PC-9 (cell line): ENCODE measurements at regions not wholly inside any gene's neighbourhood (a gene's known extent, or its start where the extent isn't known, plus 50 kb on each side); places are given as distances from the start of the nearest gene placed in this dataset.

Source experiments
- BruUV-seq: library from RNA; stranded (reverse); fragments of 400-500 nt; replicated peaks from 2 replicates; lab custom pipeline; 2021; lab: Mats Ljungman, UMichigan
- CTCF ChIA-PET: fragments of 300-600 bp; sonication (Branson Sonifier 250); formaldehyde crosslinking; loops from one replicate; lab custom pipeline; 2022; ENCODE audit warnings: antibody characterized with exemption; lab: Charles Lee
- POLR2A ChIA-PET: fragments of 300-600 bp; sonication (Branson Sonifier 250); formaldehyde crosslinking; loops from one replicate; lab custom pipeline; 2022; ENCODE audit warnings: antibody characterized with exemption; ENCODE audit not compliant: unreplicated experiment; lab: Charles Lee
- DNase-seq, 2 experiments: peaks; one replicate each; pipeline versions ENCODE4 v3.0.0 to v3.0.0-alpha.2; 2015 to 2022; ENCODE audit warnings: mixed read lengths in 1 of 2
- H2AFZ ChIP-seq: fragments of 200-600 bp; sonication (generic); 2 replicates; pipeline ENCODE4 v1.8.1; 2017; ENCODE audit warnings: antibody characterized with exemption
- H3F3A ChIP-seq: fragments of 200-600 bp; sonication (generic); 2 replicates; pipeline ENCODE4 v1.8.1; 2017; ENCODE audit warnings: antibody characterized with exemption, mild to moderate bottlenecking, low read depth; ENCODE audit not compliant: insufficient read depth
- H3K27ac ChIP-seq: fragments of 200-600 bp; sonication (generic); 2 replicates; pipeline ENCODE4 v1.6.1; 2016; ENCODE audit warnings: mixed run types
- H3K27me3 ChIP-seq: fragments of 200-600 bp; sonication (generic); 2 replicates; pipeline ENCODE4 v1.6.1; 2016; ENCODE audit warnings: low read depth, mixed run types; ENCODE audit not compliant: insufficient read depth
- H3K36me3 ChIP-seq: fragments of 200-600 bp; sonication (generic); 2 replicates; pipeline ENCODE4 v1.6.1; 2016; ENCODE audit warnings: low read depth, mixed run types
- H3K4me1 ChIP-seq: fragments of 200-600 bp; sonication (generic); replicated peaks from 2 replicates; pipeline ENCODE4 v1.6.1; 2016; ENCODE audit warnings: mixed run types; ENCODE audit not compliant: insufficient read depth
- H3K4me2 ChIP-seq: fragments of 200-600 bp; sonication (generic); 2 replicates; pipeline ENCODE4 v1.6.1; 2017; ENCODE audit warnings: mixed run types
- H3K4me3 ChIP-seq: fragments of 200-600 bp; sonication (generic); 2 replicates; pipeline ENCODE4 v1.6.1; 2016; ENCODE audit warnings: mixed run types
- H3K79me2 ChIP-seq: fragments of 200-600 bp; sonication (generic); 2 replicates; pipeline ENCODE4 v1.6.1; 2017; ENCODE audit warnings: low read depth, mixed run types
- H3K9me2 ChIP-seq: fragments of 200-600 bp; sonication (generic); 2 replicates; pipeline ENCODE4 v1.8.1; 2017; ENCODE audit warnings: mild to moderate bottlenecking; ENCODE audit not compliant: insufficient read depth
- H3K9me3 ChIP-seq: fragments of 200-600 bp; sonication (generic); 2 replicates; pipeline ENCODE4 v1.8.1; 2016; ENCODE audit warnings: low read depth; ENCODE audit not compliant: insufficient read depth
- H4K20me1 ChIP-seq: fragments of 200-600 bp; sonication (generic); 2 replicates; pipeline ENCODE4 v1.8.1; 2017; ENCODE audit not compliant: insufficient read depth
- EZH2 ChIP-seq: fragments of 200-600 bp; sonication (generic); IDR thresholded peaks from 2 replicates; pipeline ENCODE4 v1.8.0; 2017; ENCODE audit warnings: antibody characterized with exemption, low read depth
- intact Hi-C: fragments of 100-400 bp; cut with micrococcal nuclease; formaldehyde crosslinking; loops from one replicate; pipeline ENCODE4 v1.10.0; 2022; ENCODE audit not compliant: unreplicated experiment
- TF ChIP-seq, protein P1 (sequence below): fragments of 200-600 bp; sonication (generic); conservative IDR thresholded peaks from 2 replicates; pipeline ENCODE4 v1.6.1; 2017; ENCODE audit warnings: mixed run types, antibody characterized with exemption, mild to moderate bottlenecking, moderate library complexity

DNA sequence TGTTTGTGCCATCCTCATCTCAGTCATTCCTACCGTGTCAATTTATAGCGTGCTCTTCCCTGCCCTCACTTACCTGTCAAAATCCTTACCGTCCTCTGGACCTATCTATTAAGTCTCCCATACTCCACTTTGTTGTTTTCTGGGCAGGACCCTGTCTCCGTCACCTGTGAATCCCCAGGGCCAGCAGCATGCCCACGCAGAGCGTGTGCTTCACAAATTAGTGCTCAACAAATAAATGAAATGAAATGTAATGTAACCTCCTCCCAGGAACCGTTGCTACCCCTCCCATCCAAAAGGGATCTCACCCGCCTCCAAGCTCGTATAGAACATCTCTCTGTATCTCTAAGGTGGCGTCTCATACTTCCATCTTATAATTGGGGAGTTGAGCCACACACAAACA is 589.9 kb upstream of the MGMT start:
- CTCF ChIA-PET, result no interaction called here
- no peak overlapping the region for H3K27ac ChIP-seq
- POLR2A ChIA-PET, result no interaction called here

DNA sequence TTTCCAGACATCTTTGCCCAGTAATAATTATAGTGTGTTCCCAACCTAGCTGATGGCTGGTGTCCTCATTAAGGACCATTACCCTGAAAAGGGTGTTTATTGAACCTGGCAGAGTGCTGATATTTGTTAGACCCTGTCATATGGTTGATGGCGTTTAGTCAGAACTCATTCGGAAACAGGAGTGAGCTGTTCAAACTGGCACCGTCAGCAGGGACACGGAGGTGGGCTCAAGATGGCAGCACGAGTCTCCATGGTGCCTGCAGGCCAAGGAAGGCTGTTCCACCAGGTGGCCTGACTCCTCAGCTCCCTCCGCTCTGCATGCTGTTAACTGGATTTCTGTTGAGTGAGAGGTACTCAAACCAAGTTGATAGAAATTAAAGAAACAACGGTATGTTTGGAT is 589.1 kb upstream of the MGMT start:
- no TSS peak for BruUV-seq
- TF ChIP-seq EZH2, result no peak
- TF ChIP-seq, protein P1, sequence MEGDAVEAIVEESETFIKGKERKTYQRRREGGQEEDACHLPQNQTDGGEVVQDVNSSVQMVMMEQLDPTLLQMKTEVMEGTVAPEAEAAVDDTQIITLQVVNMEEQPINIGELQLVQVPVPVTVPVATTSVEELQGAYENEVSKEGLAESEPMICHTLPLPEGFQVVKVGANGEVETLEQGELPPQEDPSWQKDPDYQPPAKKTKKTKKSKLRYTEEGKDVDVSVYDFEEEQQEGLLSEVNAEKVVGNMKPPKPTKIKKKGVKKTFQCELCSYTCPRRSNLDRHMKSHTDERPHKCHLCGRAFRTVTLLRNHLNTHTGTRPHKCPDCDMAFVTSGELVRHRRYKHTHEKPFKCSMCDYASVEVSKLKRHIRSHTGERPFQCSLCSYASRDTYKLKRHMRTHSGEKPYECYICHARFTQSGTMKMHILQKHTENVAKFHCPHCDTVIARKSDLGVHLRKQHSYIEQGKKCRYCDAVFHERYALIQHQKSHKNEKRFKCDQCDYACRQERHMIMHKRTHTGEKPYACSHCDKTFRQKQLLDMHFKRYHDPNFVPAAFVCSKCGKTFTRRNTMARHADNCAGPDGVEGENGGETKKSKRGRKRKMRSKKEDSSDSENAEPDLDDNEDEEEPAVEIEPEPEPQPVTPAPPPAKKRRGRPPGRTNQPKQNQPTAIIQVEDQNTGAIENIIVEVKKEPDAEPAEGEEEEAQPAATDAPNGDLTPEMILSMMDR, result no peak
- Histone ChIP-seq H3K27me3 (no peaks in the 10 kb centered on the region), H3F3A (no peaks in the 10 kb centered on the region), H3K9me2 (no peaks in the 10 kb centered on the region), H3K4me1 (no peaks in the 10 kb centered on the region), H3K36me3 (no peaks in the 10 kb centered on the region), H2AFZ (no peak overlapping the region), H3K4me3 (no peak overlapping the region), H3K79me2 (no peaks in the 10 kb centered on the region), H3K4me2 (no peak overlapping the region), H4K20me1 (no peaks in the 10 kb centered on the region), H3K9me3 (no peaks in the 10 kb centered on the region), H3K27ac (no peak overlapping the region)
- ChIA-PET POLR2A (no interaction called here), CTCF (interaction anchor here (0.6 kb wide), 1 partner anchor 723 kb away, joined by 4 read pairs; no protein-coding TSS in a partner anchor)
- DNase-seq, result no peak
- intact Hi-C loops, result no loop called here

More for the DNA sequence above, 589.9 kb upstream of the MGMT start:
- Histone ChIP-seq H3K9me2 (no peaks in the 10 kb centered on the region), H3K4me2 (no peak overlapping the region), H3K9me3 (no peaks in the 10 kb centered on the region), H3K27me3 (no peaks in the 10 kb centered on the region), H3K4me3 (no peak overlapping the region), H2AFZ (no peak overlapping the region), H3K4me1 (no peaks in the 10 kb centered on the region), H3F3A (no peaks in the 10 kb centered on the region), H3K36me3 (no peaks in the 10 kb centered on the region), H4K20me1 (no peaks in the 10 kb centered on the region), H3K79me2 (no peaks in the 10 kb centered on the region)
- TF ChIP-seq EZH2, result no peak
- TF ChIP-seq, protein P1, result no peak
- BruUV-seq, result no TSS peak
- intact Hi-C loops, result no loop called here
- no peak for DNase-seq

DNA sequence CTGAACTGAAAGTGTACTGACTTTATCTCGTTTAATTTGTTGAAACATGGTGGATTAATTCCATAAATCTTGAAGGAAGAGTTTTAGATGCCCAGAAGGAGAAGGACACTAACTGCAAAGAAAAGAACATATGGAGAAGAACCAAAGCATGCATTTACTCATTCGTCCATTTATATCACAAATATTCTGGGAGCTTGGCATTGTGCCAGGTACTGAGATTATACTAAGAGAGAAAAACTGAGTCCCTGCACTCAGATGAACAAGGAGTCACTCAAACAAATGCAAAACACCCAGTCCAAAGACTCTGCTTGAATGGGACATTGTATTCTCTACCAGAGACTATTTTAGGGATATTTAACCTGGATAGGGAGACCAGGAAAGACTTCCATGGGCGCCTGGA is 588.0 kb upstream of the MGMT start:
- no peak for DNase-seq
- H3K9me2 ChIP-seq, result no peaks in the 10 kb centered on the region
- no peak overlapping the region for H3K4me2 ChIP-seq
- H3K36me3 ChIP-seq, result no peaks in the 10 kb centered on the region
- H3K9me3 ChIP-seq, result no peaks in the 10 kb centered on the region
- H3K4me3 ChIP-seq, result no peak overlapping the region
- H2AFZ ChIP-seq, result no peak overlapping the region
- no peaks in the 10 kb centered on the region for H3K79me2 ChIP-seq
- no peaks in the 10 kb centered on the region for H3K4me1 ChIP-seq
- ChIA-PET POLR2A (no interaction called here), CTCF (no interaction called here)
- no peaks in the 10 kb centered on the region for H3K27me3 ChIP-seq
- intact Hi-C loops, result no loop called here
- no peaks in the 10 kb centered on the region for H4K20me1 ChIP-seq
- no peak overlapping the region for H3K27ac ChIP-seq
- TF ChIP-seq EZH2, result no peak
- TF ChIP-seq, protein P1, result no peak
- no peaks in the 10 kb centered on the region for H3F3A ChIP-seq
- BruUV-seq, result no TSS peak
